Astrocyte (in vitro differentiated cells and primary cell): ENCODE measurements at regions not wholly inside any gene's neighbourhood (a gene's known extent, or its start where the extent isn't known, plus 50 kb on each side); places are given as distances from the start of the nearest gene placed in this dataset.

ENCODE experiments used
- EZH2 ChIP-seq: IDR thresholded peaks from 2 replicates; pipeline ENCODE4 v1.6.1; 2012; ENCODE audit warnings: mild to moderate bottlenecking, low read length, inconsistent platforms; ENCODE audit not compliant: insufficient read depth
- TF ChIP-seq, protein P1 (sequence below): IDR thresholded peaks from 2 replicates; pipeline ENCODE4 v1.5.1; 2011; ENCODE audit warnings: low read depth, mild to moderate bottlenecking, inconsistent platforms, low read length, moderate library complexity; ENCODE audit not compliant: insufficient read depth

DNA sequence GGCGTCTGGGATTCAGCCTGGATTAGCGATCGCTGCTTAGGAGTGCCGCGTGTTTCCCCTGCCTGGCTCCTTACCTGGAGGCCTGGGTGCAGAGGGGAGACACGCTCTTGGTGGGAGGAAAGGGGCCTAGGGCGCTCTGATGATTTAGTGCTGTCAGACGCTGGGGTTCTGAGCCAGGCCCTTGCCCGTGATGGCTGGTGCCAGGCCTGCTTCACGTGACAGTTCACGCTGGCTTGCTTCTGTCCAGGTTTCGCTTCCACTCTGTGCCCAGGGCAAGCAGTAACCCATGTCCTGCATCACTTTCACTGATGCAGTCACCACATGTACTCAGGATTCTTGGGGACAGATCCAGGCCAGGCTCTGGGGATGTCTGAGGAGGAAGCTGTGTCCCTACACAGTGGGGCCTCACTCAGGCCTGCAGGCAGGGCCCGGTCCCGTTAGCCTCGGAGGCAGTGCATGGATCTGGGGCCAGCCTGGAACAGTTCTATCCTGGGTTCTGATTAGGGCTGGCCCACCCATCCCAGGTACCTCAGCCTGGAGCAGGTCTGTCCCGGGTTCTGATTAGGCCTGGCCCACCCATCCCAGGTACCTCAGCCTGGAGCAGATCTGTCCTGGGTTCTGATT is 1220.9 kb downstream of the BRD1 start:
- TF ChIP-seq, protein P1, sequence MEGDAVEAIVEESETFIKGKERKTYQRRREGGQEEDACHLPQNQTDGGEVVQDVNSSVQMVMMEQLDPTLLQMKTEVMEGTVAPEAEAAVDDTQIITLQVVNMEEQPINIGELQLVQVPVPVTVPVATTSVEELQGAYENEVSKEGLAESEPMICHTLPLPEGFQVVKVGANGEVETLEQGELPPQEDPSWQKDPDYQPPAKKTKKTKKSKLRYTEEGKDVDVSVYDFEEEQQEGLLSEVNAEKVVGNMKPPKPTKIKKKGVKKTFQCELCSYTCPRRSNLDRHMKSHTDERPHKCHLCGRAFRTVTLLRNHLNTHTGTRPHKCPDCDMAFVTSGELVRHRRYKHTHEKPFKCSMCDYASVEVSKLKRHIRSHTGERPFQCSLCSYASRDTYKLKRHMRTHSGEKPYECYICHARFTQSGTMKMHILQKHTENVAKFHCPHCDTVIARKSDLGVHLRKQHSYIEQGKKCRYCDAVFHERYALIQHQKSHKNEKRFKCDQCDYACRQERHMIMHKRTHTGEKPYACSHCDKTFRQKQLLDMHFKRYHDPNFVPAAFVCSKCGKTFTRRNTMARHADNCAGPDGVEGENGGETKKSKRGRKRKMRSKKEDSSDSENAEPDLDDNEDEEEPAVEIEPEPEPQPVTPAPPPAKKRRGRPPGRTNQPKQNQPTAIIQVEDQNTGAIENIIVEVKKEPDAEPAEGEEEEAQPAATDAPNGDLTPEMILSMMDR, result no peak
- no peak for TF ChIP-seq EZH2
